Thyroid gland (tissue), 4 donors: ENCODE measurements at regions not wholly inside any gene's neighbourhood (a gene's known extent, or its start where the extent isn't known, plus 50 kb on each side); places are given as distances from the start of the nearest gene placed in this dataset.

Experiments
- CTCF ChIP-seq, 6 experiments: fragments of 200-600 bp in 3 of 6; fragments of 450-650 bp in 3 of 6; sonication (generic) in 3 of 6; IDR thresholded peaks; one replicate each; pipeline ENCODE4 v1.5.1; 2016 to 2019; ENCODE audit warnings: antibody characterized with exemption in 6 of 6, mild to moderate bottlenecking in 2 of 6, inconsistent platforms in 1 of 6, moderate library complexity in 1 of 6
- POLR2A ChIP-seq, 2 donors: fragments of 450-650 bp; IDR thresholded peaks; one replicate each; pipeline ENCODE4 v1.6.1; 2017; ENCODE audit warnings: antibody characterized with exemption in 2 of 2, mild to moderate bottlenecking in 2 of 2, moderate library complexity in 1 of 2

- TF ChIP-seq CTCF (IDR thresholded peaks at IDR 0.05) (no peak), POLR2A (IDR thresholded peaks at IDR 0.05) (no peak)
These were observed 237.2 kb upstream of the ETAA1 start for GRCh38 chr2:67159929-67160328.
